ENCODE measurements at regions not wholly inside any gene's neighbourhood (a gene's known extent, or its start where the extent isn't known, plus 50 kb on each side); places are given as distances from the start of the nearest gene placed in this dataset.

GRCh38 chr11:80617156-80617555 lies 1176.3 kb upstream of the TENM4 start:
- Histone ChIP-seq H4K20me1 (ENCODE audit: insufficient read depth, low read length) (no peaks in the 10 kb centered on the region), H3K27me3 (ENCODE audit: insufficient read depth, low read length) (no peaks in the 10 kb centered on the region), H3K79me2 (ENCODE audit: insufficient read depth, low read length) (no peaks in the 10 kb centered on the region), H3K27ac (ENCODE audit: low read depth, low read length, poor library complexity, severe bottlenecking) (no peak overlapping the region), H3K4me2 (ENCODE audit: low read length) (no peak overlapping the region), H3K4me1 (ENCODE audit: insufficient read depth, low read length, severe bottlenecking) (no peaks in the 10 kb centered on the region), H3K9me2 (ENCODE audit: low read depth, low read length) (no peaks in the 10 kb centered on the region), H3K4me3 (ENCODE audit: low read depth, low read length, poor library complexity, severe bottlenecking) (no peak overlapping the region), H3K36me3 (ENCODE audit: insufficient read depth, low read length) (no peaks in the 10 kb centered on the region), H3F3A (ENCODE audit: insufficient read depth, low read length) (no peaks in the 10 kb centered on the region), H3K9ac (ENCODE audit: low read length) (no peak overlapping the region), H2AFZ (ENCODE audit: low read length) (no peak overlapping the region), H3K9me3 (ENCODE audit: low read length) (no peaks in the 10 kb centered on the region)
- TF ChIP-seq, protein P1, sequence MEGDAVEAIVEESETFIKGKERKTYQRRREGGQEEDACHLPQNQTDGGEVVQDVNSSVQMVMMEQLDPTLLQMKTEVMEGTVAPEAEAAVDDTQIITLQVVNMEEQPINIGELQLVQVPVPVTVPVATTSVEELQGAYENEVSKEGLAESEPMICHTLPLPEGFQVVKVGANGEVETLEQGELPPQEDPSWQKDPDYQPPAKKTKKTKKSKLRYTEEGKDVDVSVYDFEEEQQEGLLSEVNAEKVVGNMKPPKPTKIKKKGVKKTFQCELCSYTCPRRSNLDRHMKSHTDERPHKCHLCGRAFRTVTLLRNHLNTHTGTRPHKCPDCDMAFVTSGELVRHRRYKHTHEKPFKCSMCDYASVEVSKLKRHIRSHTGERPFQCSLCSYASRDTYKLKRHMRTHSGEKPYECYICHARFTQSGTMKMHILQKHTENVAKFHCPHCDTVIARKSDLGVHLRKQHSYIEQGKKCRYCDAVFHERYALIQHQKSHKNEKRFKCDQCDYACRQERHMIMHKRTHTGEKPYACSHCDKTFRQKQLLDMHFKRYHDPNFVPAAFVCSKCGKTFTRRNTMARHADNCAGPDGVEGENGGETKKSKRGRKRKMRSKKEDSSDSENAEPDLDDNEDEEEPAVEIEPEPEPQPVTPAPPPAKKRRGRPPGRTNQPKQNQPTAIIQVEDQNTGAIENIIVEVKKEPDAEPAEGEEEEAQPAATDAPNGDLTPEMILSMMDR (IDR thresholded peaks at IDR 0.05; ENCODE audit: low read length) = no peak
- no peak for TF ChIP-seq EZH2 (IDR thresholded peaks at IDR 0.05; ENCODE audit: borderline replicate concordance, low read length)

DNA sequence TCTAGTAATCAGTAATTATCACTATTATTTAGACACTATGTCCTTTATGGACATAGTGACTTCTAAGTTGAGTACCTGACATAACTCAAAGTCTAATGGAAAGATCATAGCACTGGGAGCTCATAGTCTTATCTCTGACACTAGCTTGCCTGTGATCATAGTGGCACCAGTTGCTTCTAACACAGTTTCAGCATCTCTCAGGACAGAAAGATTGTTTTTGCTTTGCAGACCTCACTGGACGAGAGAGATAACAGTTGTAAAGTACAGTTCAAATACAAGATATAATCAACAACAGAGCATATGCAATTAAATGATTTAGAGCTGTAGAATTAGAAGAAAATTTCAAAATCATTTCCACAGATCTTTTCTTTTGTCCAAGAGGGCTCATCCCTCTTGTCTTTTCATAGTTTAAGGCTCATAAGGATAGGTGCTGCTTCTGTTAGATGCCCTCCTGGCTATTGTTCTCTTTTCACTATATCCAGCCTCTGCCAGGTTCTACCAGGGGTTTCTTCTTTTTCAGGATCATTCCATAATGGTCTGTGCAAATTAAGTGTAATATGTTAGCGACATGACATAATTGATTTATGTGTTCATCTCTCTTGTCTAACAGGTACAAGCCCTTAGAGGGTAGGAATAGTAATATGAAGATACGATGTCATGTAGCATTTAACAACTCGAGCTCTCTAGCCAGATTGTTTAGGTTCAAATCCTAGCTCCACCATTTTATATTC lies 1175.4 kb upstream of the TENM4 start:
- H3K79me2 ChIP-seq (ENCODE audit: insufficient read depth, low read length) = no peaks in the 10 kb centered on the region
- no peaks in the 10 kb centered on the region for H3K9me2 ChIP-seq (ENCODE audit: low read depth, low read length)
- H3K9me3 ChIP-seq (ENCODE audit: low read length) = no peaks in the 10 kb centered on the region
- no peaks in the 10 kb centered on the region for H3K36me3 ChIP-seq (ENCODE audit: insufficient read depth, low read length)
- no peak overlapping the region for H3K4me2 ChIP-seq (ENCODE audit: low read length)
- no peak overlapping the region for H2AFZ ChIP-seq (ENCODE audit: low read length)
- no peaks in the 10 kb centered on the region for H3K27me3 ChIP-seq (ENCODE audit: insufficient read depth, low read length)
- H4K20me1 ChIP-seq (ENCODE audit: insufficient read depth, low read length) = no peaks in the 10 kb centered on the region
- H3K27ac ChIP-seq (ENCODE audit: low read depth, low read length, poor library complexity, severe bottlenecking) = no peak overlapping the region
- H3K4me1 ChIP-seq (ENCODE audit: insufficient read depth, low read length, severe bottlenecking) = no peaks in the 10 kb centered on the region
- H3K9ac ChIP-seq (ENCODE audit: low read length) = no peak overlapping the region
- no peak overlapping the region for H3K4me3 ChIP-seq (ENCODE audit: low read depth, low read length, poor library complexity, severe bottlenecking)
- TF ChIP-seq, protein P1 (IDR thresholded peaks at IDR 0.05; ENCODE audit: low read length) = no peak
- no peak for TF ChIP-seq EZH2 (IDR thresholded peaks at IDR 0.05; ENCODE audit: borderline replicate concordance, low read length)
- H3F3A ChIP-seq (ENCODE audit: insufficient read depth, low read length) = no peaks in the 10 kb centered on the region

GRCh38 chr11:80613655-80614054 lies 1172.8 kb upstream of the TENM4 start:
- Histone ChIP-seq H3F3A (ENCODE audit: insufficient read depth, low read length) (no peaks in the 10 kb centered on the region), H2AFZ (ENCODE audit: low read length) (no peak overlapping the region), H3K9me2 (ENCODE audit: low read depth, low read length) (no peaks in the 10 kb centered on the region), H3K4me2 (ENCODE audit: low read length) (no peak overlapping the region), H3K4me1 (ENCODE audit: insufficient read depth, low read length, severe bottlenecking) (no peaks in the 10 kb centered on the region), H3K9me3 (ENCODE audit: low read length) (no peaks in the 10 kb centered on the region), H3K27ac (ENCODE audit: low read depth, low read length, poor library complexity, severe bottlenecking) (no peak overlapping the region), H3K79me2 (ENCODE audit: insufficient read depth, low read length) (no peaks in the 10 kb centered on the region), H3K36me3 (ENCODE audit: insufficient read depth, low read length) (no peaks in the 10 kb centered on the region), H4K20me1 (ENCODE audit: insufficient read depth, low read length) (no peaks in the 10 kb centered on the region), H3K4me3 (ENCODE audit: low read depth, low read length, poor library complexity, severe bottlenecking) (no peak overlapping the region), H3K9ac (ENCODE audit: low read length) (no peak overlapping the region), H3K27me3 (ENCODE audit: insufficient read depth, low read length) (no peaks in the 10 kb centered on the region)
- TF ChIP-seq, protein P1 (IDR thresholded peaks at IDR 0.05; ENCODE audit: low read length) = no peak

All from OCI-LY1 (cell line).